Central memory CD8-positive, alpha-beta T cell (primary cell): ENCODE measurements at regions not wholly inside any gene's neighbourhood (a gene's known extent, or its start where the extent isn't known, plus 50 kb on each side); places are given as distances from the start of the nearest gene placed in this dataset.
"Not testable (repeated sequence)": the region's sequence is repeated elsewhere in the genome, so short reads cannot be mapped to it uniquely, and the experiment has no call there.

Experiments used
- ATAC-seq: fragments of 150-1000 bp; cut with Tn5 transposase; replicated peaks from 2 replicates; pipeline ENCODE4 v1.10.0; 2022; ENCODE audit warnings: mild to moderate bottlenecking, moderate FRiP score, moderate number of reproducible peaks; ENCODE audit not compliant: poor library complexity, severe bottlenecking; ENCODE audit errors: extremely low read depth
- DNase-seq, 2 donors: peaks; one replicate each; pipeline ENCODE4 v3.0.0; 2021; ENCODE audit warnings: low spot score in 2 of 2
- H3K27ac Mint-ChIP-seq: one replicate; pipeline ENCODE4 v1.8.0; 2022; ENCODE audit warnings: low read depth, mild to moderate bottlenecking, moderate library complexity, mixed read lengths
- H3K27me3 Mint-ChIP-seq: one replicate; pipeline ENCODE4 v1.8.0; 2022; ENCODE audit warnings: mixed read lengths
- H3K36me3 Mint-ChIP-seq: one replicate; pipeline ENCODE4 v1.8.0; 2022; ENCODE audit warnings: mild to moderate bottlenecking, moderate library complexity, mixed read lengths; ENCODE audit not compliant: insufficient read depth
- H3K4me1 Mint-ChIP-seq: one replicate; pipeline ENCODE4 v1.8.0; 2022; ENCODE audit warnings: mixed read lengths
- H3K4me3 Mint-ChIP-seq: one replicate; pipeline ENCODE4 v1.8.0; 2022; ENCODE audit warnings: mild to moderate bottlenecking, moderate library complexity, mixed read lengths
- H3K9me3 Mint-ChIP-seq: one replicate; pipeline ENCODE4 v1.8.0; 2022; ENCODE audit warnings: mixed read lengths

- not testable (repeated sequence) for H3K4me1 Mint-ChIP-seq, H3K9me3 Mint-ChIP-seq, H3K27me3 Mint-ChIP-seq, H3K36me3 Mint-ChIP-seq, H3K27ac Mint-ChIP-seq, DNase-seq, ATAC-seq, H3K4me3 Mint-ChIP-seq
These were observed 137.2 kb upstream of the NBPF9 start for GRCh38 chr1:149240530-149240929.

- H3K9me3 Mint-ChIP-seq, H3K27ac Mint-ChIP-seq, H3K36me3 Mint-ChIP-seq, H3K4me3 Mint-ChIP-seq, DNase-seq, H3K27me3 Mint-ChIP-seq, H3K4me1 Mint-ChIP-seq, ATAC-seq: not testable (repeated sequence)
These were observed 137.9 kb upstream of the NBPF9 start for GRCh38 chr1:149241272-149241671.

- not testable (repeated sequence) for H3K9me3 Mint-ChIP-seq, H3K27me3 Mint-ChIP-seq, H3K4me3 Mint-ChIP-seq, H3K27ac Mint-ChIP-seq, H3K36me3 Mint-ChIP-seq, ATAC-seq, H3K4me1 Mint-ChIP-seq, DNase-seq
These were observed 140.2 kb upstream of the NBPF9 start for GRCh38 chr1:149243572-149243971.

- ATAC-seq, H3K4me1 Mint-ChIP-seq, H3K27me3 Mint-ChIP-seq, H3K4me3 Mint-ChIP-seq, H3K27ac Mint-ChIP-seq, H3K36me3 Mint-ChIP-seq, DNase-seq, H3K9me3 Mint-ChIP-seq: not testable (repeated sequence)
These were observed 141.3 kb upstream of the NBPF9 start for GRCh38 chr1:149244621-149245020.

GRCh38 chr1:149246212-149246611, 142.9 kb upstream of the NBPF9 start:
- ATAC-seq, H3K27ac Mint-ChIP-seq, H3K4me1 Mint-ChIP-seq, H3K9me3 Mint-ChIP-seq, H3K36me3 Mint-ChIP-seq, DNase-seq, H3K4me3 Mint-ChIP-seq, H3K27me3 Mint-ChIP-seq: not testable (repeated sequence)

- not testable (repeated sequence) for H3K9me3 Mint-ChIP-seq, H3K27ac Mint-ChIP-seq, ATAC-seq, H3K4me1 Mint-ChIP-seq, DNase-seq, H3K36me3 Mint-ChIP-seq, H3K4me3 Mint-ChIP-seq, H3K27me3 Mint-ChIP-seq
These were observed 145.3 kb upstream of the NBPF9 start for GRCh38 chr1:149248610-149249009.

- not testable (repeated sequence) for ATAC-seq, DNase-seq, H3K27me3 Mint-ChIP-seq, H3K27ac Mint-ChIP-seq, H3K4me1 Mint-ChIP-seq, H3K36me3 Mint-ChIP-seq, H3K4me3 Mint-ChIP-seq, H3K9me3 Mint-ChIP-seq
These were observed 146.6 kb upstream of the NBPF9 start for GRCh38 chr1:149249850-149250467.

GRCh38 chr1:149254894-149255847, 151.8 kb upstream of the NBPF9 start:
- not testable (repeated sequence) for H3K27ac Mint-ChIP-seq, H3K36me3 Mint-ChIP-seq, ATAC-seq, H3K4me3 Mint-ChIP-seq, H3K27me3 Mint-ChIP-seq, DNase-seq, H3K9me3 Mint-ChIP-seq, H3K4me1 Mint-ChIP-seq

GRCh38 chr1:149260284-149260683, 156.9 kb upstream of the NBPF9 start:
- H3K9me3 Mint-ChIP-seq, H3K27ac Mint-ChIP-seq, H3K36me3 Mint-ChIP-seq, H3K4me1 Mint-ChIP-seq, DNase-seq, ATAC-seq, H3K27me3 Mint-ChIP-seq, H3K4me3 Mint-ChIP-seq: not testable (repeated sequence)

- not testable (repeated sequence) for ATAC-seq, H3K9me3 Mint-ChIP-seq, H3K4me3 Mint-ChIP-seq, H3K4me1 Mint-ChIP-seq, H3K36me3 Mint-ChIP-seq, H3K27me3 Mint-ChIP-seq, H3K27ac Mint-ChIP-seq, DNase-seq
These were observed 157.5 kb upstream of the NBPF9 start for GRCh38 chr1:149260736-149261340.

GRCh38 chr1:149267287-149267686, 163.9 kb upstream of the NBPF9 start:
- H3K27me3 Mint-ChIP-seq, H3K36me3 Mint-ChIP-seq, H3K4me1 Mint-ChIP-seq, DNase-seq, H3K4me3 Mint-ChIP-seq, ATAC-seq, H3K27ac Mint-ChIP-seq, H3K9me3 Mint-ChIP-seq: not testable (repeated sequence)

- H3K4me3 Mint-ChIP-seq, H3K4me1 Mint-ChIP-seq, ATAC-seq, DNase-seq, H3K27me3 Mint-ChIP-seq, H3K9me3 Mint-ChIP-seq, H3K36me3 Mint-ChIP-seq, H3K27ac Mint-ChIP-seq: not testable (repeated sequence)
These were observed 165.8 kb upstream of the NBPF9 start for GRCh38 chr1:149269001-149269702.
